ENCODE measurements at regions not wholly inside any gene's neighbourhood (a gene's known extent, or its start where the extent isn't known, plus 50 kb on each side); places are given as distances from the start of the nearest gene placed in this dataset.

DNA sequence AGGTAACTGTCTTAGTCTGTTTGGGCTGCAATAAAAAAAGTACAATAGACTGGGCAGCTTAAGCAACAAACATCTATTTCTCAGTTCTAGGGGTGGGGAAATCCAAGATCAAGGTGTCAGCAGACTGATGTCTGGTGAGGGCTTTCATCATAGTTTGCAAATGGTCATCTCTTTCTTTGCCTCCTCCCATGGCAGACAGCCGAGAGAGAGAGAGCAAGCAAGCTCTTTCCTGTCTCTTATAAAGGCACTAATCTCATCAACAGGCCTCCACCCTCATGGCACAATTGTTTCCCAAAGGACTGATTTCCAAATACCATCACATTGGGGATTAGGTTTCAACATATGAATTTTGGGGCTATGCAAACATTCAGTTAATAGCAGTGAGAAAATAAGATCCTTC is 445.6 kb upstream of the FLRT2 start:
- no peak for DNase-seq

DNA sequence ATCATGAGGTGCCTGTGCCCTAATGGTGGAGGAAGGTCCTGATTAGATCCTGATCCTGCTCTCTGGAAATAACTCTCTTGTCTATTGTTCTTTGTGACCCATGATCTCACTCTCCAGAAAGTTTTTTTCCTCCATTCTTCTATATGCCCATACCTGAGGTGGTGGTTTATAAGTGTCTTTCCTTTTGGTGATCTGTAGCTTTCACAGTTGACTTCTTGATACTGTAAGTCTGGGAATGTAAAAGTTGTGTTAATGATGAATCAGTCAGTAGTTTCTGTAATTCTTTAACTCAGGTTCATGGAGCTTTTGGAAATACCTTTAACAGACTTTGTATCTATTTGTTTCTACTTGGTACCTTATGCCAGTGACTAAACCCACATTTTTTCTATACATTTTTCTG is 444.0 kb upstream of the FLRT2 start:
- DNase-seq, result no peak

- DNase-seq, result no peak
Measured at GRCh38 chr14:85087201-85087600, 442.7 kb upstream of the FLRT2 start.

DNA sequence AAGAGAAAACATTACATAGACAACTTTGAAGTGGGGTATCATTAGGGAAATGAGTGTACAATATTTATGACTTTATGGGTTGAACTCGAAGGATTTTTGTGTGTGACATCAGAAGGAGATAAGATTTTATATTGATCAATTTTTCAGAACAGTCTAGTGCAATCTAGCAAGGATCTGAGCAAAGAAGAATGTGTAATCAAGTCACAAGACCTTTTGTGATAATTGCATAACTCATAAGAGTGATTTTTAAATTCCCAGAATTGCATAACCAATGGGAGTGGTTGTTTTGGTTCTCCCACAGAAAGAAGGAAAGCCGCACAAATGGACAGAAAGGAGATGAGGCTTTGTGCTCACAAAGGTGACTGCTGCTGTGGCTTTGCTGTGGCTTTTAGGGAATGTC is 441.8 kb upstream of the FLRT2 start:
- DNase-seq, result no peak

- DNase-seq, result no peak
Measured at GRCh38 chr14:85090681-85091080, 439.3 kb upstream of the FLRT2 start.

DNA sequence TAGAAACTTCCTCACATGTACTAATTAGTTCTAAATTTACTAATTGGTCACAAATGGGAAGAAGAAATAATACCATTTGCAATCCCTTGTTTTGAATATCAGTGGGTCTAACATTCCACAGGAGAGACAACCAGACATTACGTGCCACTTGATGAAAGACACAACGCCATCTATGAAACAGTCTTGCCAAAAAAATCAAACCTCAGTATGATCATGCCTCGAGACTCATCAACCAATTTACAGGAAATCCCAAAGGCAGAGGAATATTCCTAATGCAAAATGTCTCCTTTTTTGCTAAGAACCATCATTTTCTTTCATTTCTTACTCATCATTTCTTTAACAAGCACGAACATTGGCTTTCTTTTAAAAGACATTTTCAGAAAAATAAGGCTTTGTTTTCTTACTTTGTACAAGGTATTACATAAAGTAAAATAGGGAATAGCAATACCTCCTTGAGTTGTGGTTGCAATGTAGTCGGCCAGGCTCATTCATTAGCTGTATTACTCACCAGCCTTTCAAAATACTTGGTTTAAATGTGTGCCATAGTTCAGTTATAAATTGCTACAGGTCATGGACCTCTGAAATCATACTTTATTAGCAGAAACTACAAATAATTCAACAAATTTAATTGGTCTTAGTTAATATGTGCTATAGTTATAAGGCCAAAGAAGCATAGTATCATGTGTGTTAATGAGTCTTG is 436.2 kb upstream of the FLRT2 start:
- no peak for DNase-seq

DNA sequence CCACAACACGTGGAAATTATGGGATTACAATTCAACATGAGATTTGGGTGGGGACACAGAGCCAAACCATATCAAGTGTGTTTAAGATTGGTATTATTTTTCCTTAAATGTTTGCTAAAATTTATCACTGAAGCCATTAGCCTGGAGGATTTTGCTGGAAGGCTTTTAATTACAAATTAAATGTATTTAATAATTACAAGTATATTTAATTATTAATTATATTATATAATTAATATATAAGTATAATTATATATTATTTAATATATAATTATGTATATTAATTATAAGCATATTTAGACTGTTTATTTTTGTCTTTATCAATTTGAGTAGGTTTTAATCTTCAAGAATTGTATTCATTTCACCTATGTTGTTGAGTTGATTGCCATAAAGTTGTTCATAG is 427.4 kb upstream of the FLRT2 start:
- DNase-seq, result no peak

DNA sequence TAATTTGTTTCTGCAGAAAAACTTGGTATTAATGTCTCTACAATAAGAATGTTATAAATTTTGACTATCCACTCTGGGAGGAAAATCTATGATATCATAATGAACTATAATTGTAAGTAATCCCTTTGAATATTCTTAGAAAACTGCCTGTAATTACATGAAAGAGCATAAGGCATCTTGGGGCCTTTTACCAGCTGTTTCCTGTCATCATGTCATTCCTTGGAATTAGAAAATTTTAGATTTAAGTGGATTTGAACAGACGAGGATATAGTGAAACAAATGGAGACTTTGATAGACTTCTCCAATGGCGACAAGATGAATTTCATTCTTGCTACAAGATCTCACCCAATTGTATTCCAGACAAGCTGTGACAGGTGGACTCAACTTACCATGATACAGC is 423.4 kb upstream of the FLRT2 start:
- DNase-seq, result no peak

DNA sequence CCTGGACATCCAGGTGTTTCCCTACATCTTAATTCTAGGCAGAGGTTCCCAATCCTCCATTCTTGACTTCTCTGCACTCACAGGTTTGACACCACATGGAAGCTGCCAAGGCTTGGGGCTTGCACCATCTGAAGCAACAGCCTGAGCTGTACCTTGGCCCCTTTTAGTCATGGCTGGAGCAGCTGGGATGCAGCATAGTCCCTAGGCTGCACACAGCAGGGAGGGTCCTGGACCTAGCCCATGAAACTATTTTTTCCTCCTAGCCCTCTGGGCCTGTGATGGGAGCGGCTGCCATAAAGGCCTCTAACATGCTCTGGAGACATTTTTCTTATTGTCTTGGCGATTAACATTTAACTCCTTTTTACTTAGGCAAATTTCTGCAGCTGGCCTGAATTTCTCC is 417.2 kb upstream of the FLRT2 start:
- no peak for DNase-seq

- DNase-seq, result no peak
Measured at GRCh38 chr14:85115921-85116320, 414.0 kb upstream of the FLRT2 start.

- no peak for DNase-seq
Measured at GRCh38 chr14:85118274-85118673, 411.7 kb upstream of the FLRT2 start.

GRCh38 chr14:85122690-85123089 is 407.3 kb upstream of the FLRT2 start:
- DNase-seq, result no peak

DNA sequence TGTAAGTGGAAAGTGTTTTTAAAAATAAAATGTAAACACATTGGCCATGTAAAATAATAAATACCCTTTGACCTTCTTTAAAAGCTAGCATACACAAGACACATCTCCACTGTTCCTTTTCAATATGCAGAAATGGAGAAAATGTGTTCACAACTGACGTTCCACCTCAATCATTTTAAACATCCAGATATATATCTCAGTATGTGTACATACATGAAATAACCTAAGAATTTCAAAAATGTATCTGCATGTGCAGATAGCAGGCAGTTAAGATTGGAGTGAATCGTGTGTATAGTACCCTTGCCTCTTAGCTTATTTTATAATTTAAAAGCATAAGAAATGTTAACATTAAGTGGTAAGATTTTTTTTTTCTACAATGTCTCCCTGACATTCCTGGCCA is 406.2 kb upstream of the FLRT2 start:
- no peak for DNase-seq

GRCh38 chr14:85124631-85125290 is 405.2 kb upstream of the FLRT2 start:
- DNase-seq, result no peak

- no peak for DNase-seq
Measured at GRCh38 chr14:85125291-85125670, 404.7 kb upstream of the FLRT2 start.

DNA sequence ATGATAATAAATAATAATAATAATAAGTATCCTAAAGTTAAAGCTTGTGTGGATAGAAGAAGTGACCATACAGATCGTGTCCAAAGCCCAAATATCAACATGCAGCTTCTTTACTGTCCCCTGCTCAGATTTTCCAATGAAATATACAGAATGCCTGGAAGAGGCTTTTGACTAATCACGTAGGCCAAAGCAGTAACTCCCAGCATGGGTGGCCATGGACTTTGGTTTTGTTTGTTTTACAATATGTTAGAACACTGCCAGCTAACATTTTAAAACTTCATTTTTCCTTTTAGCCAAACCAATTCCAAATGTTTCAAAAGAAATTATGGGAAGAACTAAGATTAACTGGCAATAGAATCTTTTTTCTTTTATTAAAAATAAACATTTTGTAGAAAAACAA is 400.0 kb upstream of the FLRT2 start:
- no peak for DNase-seq

DNA sequence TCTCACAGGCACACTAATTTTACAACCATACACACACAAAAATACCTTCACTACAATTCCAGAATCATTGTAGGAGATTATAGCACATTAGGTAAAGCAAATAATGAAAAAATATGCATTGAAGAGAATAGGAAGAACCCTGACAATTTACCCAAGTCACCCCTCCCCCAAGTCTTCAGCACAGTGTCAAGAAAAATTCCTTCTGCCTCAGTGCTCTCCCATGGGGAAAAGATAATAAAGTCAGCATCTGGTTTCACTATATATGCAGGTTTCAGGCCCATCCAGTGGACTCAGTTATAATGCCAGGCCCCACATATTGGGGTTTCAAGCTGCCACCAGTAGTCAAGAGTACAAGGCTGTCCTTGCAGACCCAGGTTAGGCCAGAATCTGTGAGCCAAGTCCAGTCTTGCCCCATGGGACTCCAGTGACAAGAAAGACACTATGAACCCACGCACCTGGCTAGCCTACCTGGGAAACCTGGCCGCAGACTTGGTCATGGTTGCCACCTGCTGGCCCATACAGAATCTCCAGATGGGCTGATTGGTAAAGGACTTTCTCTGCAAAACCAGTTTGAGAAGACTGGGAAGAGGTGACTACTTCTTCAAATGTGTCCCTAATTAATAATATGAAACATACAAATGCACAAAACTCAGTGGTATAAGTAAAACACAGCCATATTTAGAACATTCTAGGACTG is 398.6 kb upstream of the FLRT2 start:
- DNase-seq, result no peak

DNA sequence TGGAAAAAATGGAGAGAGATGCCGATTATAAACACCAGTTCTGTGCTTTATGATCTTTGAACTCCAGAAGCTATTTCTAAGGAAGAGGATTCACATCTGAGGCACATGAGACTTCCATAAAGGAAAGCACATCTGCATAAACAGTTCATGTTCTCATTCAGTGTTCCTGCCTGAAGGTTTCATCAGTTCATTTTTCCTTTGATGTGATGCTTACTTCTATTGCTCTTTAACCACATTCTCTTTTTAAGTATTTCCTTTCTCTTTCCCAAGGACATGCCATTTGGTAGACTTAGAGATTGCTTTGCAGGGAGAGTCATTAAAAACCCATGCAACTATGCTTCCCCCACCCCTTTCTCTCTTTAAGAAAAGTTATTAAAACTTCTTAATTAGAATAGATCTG is 387.0 kb upstream of the FLRT2 start:
- DNase-seq, result no peak

- no peak for DNase-seq
Measured at GRCh38 chr14:85146779-85147178, 383.2 kb upstream of the FLRT2 start.

GRCh38 chr14:85150166-85150565 is 379.8 kb upstream of the FLRT2 start:
- DNase-seq, result no peak

DNA sequence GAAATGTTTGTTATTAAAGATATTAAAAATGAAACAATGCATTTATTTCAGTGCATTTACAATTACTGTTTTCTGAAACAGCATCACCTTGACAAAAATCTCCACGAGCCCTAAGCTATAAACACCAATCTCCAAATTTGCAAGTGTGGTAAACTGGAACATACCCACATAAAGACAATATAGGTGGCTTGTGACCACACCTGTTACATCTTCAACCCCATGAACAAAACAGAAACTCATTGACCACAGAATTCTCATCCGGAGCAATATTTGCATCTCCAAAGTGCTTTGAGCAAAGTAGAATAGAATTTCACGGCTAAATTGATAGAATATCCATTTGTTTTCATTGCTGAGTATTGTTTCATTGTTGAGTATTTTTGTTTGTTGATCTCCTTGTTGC is 375.2 kb upstream of the FLRT2 start:
- no peak for DNase-seq

- DNase-seq, result no peak
Measured at GRCh38 chr14:85156319-85156718, 373.6 kb upstream of the FLRT2 start.

GRCh38 chr14:85159726-85160125 is 370.2 kb upstream of the FLRT2 start:
- no peak for DNase-seq

GRCh38 chr14:85165094-85165493 is 364.9 kb upstream of the FLRT2 start:
- no peak for DNase-seq

Measured in activated CD4-positive, alpha-beta T cell treated with anti-CD3 and anti-CD28 coated beads, Interleukin-2, amount 50 U/mL, for 4 hours (primary cell).